ENCODE measurements at regions not wholly inside any gene's neighbourhood (a gene's known extent, or its start where the extent isn't known, plus 50 kb on each side); places are given as distances from the start of the nearest gene placed in this dataset.

DNA sequence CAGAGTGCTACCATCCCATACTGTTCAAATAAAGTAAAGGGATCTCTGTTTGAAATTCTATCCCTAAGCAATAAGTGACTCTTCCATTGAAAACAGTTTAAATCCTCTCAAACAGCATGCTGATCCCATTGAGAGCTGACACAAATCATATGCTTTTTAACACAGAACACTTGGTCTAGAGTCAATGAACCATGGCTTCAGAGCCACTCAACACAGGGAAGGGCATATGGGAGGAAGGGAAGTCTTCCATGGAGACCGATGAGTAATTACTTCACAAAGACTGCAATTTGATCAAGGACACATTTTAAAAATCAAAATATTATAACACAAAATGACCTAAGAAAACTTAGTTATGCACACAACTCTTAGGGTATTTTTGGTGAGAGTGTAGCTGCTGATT, 1073.0 kb upstream of the MAP3K7 start:
- TF ChIP-seq, protein P1, sequence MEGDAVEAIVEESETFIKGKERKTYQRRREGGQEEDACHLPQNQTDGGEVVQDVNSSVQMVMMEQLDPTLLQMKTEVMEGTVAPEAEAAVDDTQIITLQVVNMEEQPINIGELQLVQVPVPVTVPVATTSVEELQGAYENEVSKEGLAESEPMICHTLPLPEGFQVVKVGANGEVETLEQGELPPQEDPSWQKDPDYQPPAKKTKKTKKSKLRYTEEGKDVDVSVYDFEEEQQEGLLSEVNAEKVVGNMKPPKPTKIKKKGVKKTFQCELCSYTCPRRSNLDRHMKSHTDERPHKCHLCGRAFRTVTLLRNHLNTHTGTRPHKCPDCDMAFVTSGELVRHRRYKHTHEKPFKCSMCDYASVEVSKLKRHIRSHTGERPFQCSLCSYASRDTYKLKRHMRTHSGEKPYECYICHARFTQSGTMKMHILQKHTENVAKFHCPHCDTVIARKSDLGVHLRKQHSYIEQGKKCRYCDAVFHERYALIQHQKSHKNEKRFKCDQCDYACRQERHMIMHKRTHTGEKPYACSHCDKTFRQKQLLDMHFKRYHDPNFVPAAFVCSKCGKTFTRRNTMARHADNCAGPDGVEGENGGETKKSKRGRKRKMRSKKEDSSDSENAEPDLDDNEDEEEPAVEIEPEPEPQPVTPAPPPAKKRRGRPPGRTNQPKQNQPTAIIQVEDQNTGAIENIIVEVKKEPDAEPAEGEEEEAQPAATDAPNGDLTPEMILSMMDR (IDR thresholded peaks at IDR 0.05; ENCODE audit: low read depth, low read length) = no peak
- TF ChIP-seq, protein P2, sequence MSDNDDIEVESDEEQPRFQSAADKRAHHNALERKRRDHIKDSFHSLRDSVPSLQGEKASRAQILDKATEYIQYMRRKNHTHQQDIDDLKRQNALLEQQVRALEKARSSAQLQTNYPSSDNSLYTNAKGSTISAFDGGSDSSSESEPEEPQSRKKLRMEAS (IDR thresholded peaks at IDR 0.05; ENCODE audit: low read depth, low read length) = no peak
